ENCODE measurements at regions not wholly inside any gene's neighbourhood (a gene's known extent, or its start where the extent isn't known, plus 50 kb on each side); places are given as distances from the start of the nearest gene placed in this dataset.

DNA sequence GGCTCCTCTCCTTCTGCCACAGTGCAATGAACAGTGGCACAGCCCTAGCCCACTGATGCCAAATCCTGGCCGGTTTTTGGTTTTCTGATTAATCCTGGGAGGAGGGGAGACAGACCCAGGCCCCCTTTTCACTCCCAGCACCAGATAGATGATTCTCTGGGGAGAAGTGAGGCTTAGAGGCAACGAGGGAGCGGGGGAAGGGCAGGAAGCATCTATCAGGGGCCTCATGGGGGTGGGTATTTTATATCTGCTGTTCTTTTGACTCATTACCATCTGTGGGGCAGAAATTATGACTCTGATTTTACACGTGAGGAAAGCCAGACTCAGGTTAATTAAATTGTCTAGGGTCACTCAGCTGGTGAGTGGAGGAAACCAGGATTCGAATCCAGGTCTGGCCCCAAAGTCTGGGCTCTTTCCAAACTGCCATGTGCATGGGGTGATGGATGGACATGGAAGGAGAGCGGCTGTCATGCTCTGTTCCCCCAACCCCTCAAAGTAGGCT, 79.4 kb downstream of the MRM1 start:
- TF ChIP-seq CTCF (IDR thresholded peaks at IDR 0.05): no peak
- no peak for TF ChIP-seq EZH2 (IDR thresholded peaks at IDR 0.05; ENCODE audit: borderline replicate concordance, insufficient read depth, low read depth, low read length, poor library complexity, severe bottlenecking)

Data from B cell (primary cell).